ENCODE measurements at regions not wholly inside any gene's neighbourhood (a gene's known extent, or its start where the extent isn't known, plus 50 kb on each side); places are given as distances from the start of the nearest gene placed in this dataset.

GRCh38 chr3:19825193-19825592 lies 108.8 kb downstream of the EFHB start:
- Mint-ChIP-seq H3K9me3 (ENCODE audit: unreplicated experiment) (peaks cover 2% of the 10 kb centered on the region), H3K4me3 (ENCODE audit: unreplicated experiment) (no peak overlapping the region)

GRCh38 chr3:19822805-19823204 lies 111.2 kb downstream of the EFHB start:
- H3K27ac ChIP-seq (ENCODE audit: low read depth, low read length), result no peak overlapping the region
- no peaks in the 10 kb centered on the region for H3K27me3 ChIP-seq (ENCODE audit: insufficient read depth, low read length)
- FAIRE-seq, result no peak
- no peak for DNase-seq (ENCODE audit: low read depth)
- H3K4me3 ChIP-seq (ENCODE audit: insufficient read depth, low read depth, low read length), result no peak overlapping the region
- no peaks in the 10 kb centered on the region for H3K4me1 ChIP-seq (ENCODE audit: insufficient read depth, low read length)
- H3K79me2 ChIP-seq (ENCODE audit: insufficient read depth, low read length), result no peaks in the 10 kb centered on the region
- no peaks in the 10 kb centered on the region for H4K20me1 ChIP-seq (ENCODE audit: insufficient read depth, low read length)
- no peaks in the 10 kb centered on the region for H3K27me3 Mint-ChIP-seq (ENCODE audit: low read depth, unreplicated experiment)
- no peak overlapping the region for H3K4me2 ChIP-seq (ENCODE audit: low read length)
- H3K27ac Mint-ChIP-seq (ENCODE audit: unreplicated experiment), result no peak overlapping the region
- no peak overlapping the region for H2AFZ ChIP-seq (ENCODE audit: low read depth, low read length)
- TF ChIP-seq CTCF (IDR thresholded peaks at IDR 0.05; ENCODE audit: insufficient read depth, low read depth, low read length), result no peak
- no peak for TF ChIP-seq EZH2 (IDR thresholded peaks at IDR 0.05; ENCODE audit: insufficient read depth, low read length)
- H3K9ac ChIP-seq (ENCODE audit: low read length), result no peak overlapping the region
- no peaks in the 10 kb centered on the region for H3K36me3 ChIP-seq (ENCODE audit: insufficient read depth, low read length)
- H3K4me1 Mint-ChIP-seq (ENCODE audit: low read depth, unreplicated experiment), result no peaks in the 10 kb centered on the region
- peaks cover 2% of the 10 kb centered on the region for H3K9me3 Mint-ChIP-seq (ENCODE audit: unreplicated experiment)
- peaks cover 5% of the 10 kb centered on the region for H3K9me3 ChIP-seq (ENCODE audit: insufficient read depth, low read depth, low read length)
- no peaks in the 10 kb centered on the region for H3K36me3 Mint-ChIP-seq (ENCODE audit: low read depth, unreplicated experiment)
- H3K4me3 Mint-ChIP-seq (ENCODE audit: unreplicated experiment), result no peak overlapping the region

More at GRCh38 chr3:19825193-19825592, 108.8 kb downstream of the EFHB start:
- no peaks in the 10 kb centered on the region for H3K27me3 ChIP-seq (ENCODE audit: insufficient read depth, low read length)
- H4K20me1 ChIP-seq (ENCODE audit: insufficient read depth, low read length), result no peaks in the 10 kb centered on the region
- H3K9me3 ChIP-seq (ENCODE audit: insufficient read depth, low read depth, low read length), result peaks cover 5% of the 10 kb centered on the region
- Mint-ChIP-seq H3K27ac (ENCODE audit: unreplicated experiment) (no peak overlapping the region), H3K36me3 (ENCODE audit: low read depth, unreplicated experiment) (no peaks in the 10 kb centered on the region), H3K4me1 (ENCODE audit: low read depth, unreplicated experiment) (no peaks in the 10 kb centered on the region), H3K27me3 (ENCODE audit: low read depth, unreplicated experiment) (no peaks in the 10 kb centered on the region)
- DNase-seq (ENCODE audit: low read depth) (no peak), FAIRE-seq (no peak)
- no peak overlapping the region for H2AFZ ChIP-seq (ENCODE audit: low read depth, low read length)
- TF ChIP-seq EZH2 (IDR thresholded peaks at IDR 0.05; ENCODE audit: insufficient read depth, low read length) (no peak), CTCF (IDR thresholded peaks at IDR 0.05; ENCODE audit: insufficient read depth, low read depth, low read length) (no peak)
- no peaks in the 10 kb centered on the region for H3K36me3 ChIP-seq (ENCODE audit: insufficient read depth, low read length)
- H3K4me2 ChIP-seq (ENCODE audit: low read length), result no peak overlapping the region
- no peaks in the 10 kb centered on the region for H3K79me2 ChIP-seq (ENCODE audit: insufficient read depth, low read length)
- H3K4me3 ChIP-seq (ENCODE audit: insufficient read depth, low read depth, low read length), result no peak overlapping the region
- no peak overlapping the region for H3K27ac ChIP-seq (ENCODE audit: low read depth, low read length)
- H3K4me1 ChIP-seq (ENCODE audit: insufficient read depth, low read length), result no peaks in the 10 kb centered on the region
- H3K9ac ChIP-seq (ENCODE audit: low read length), result no peak overlapping the region

GRCh38 chr3:19816631-19817030 lies 117.4 kb downstream of the EFHB start:
- Histone ChIP-seq H3K27ac (ENCODE audit: low read depth, low read length) (no peak overlapping the region), H3K36me3 (ENCODE audit: insufficient read depth, low read length) (no peaks in the 10 kb centered on the region), H4K20me1 (ENCODE audit: insufficient read depth, low read length) (no peaks in the 10 kb centered on the region), H3K79me2 (ENCODE audit: insufficient read depth, low read length) (no peaks in the 10 kb centered on the region), H3K9ac (ENCODE audit: low read length) (no peak overlapping the region), H3K9me3 (ENCODE audit: insufficient read depth, low read depth, low read length) (no peaks in the 10 kb centered on the region), H3K4me3 (ENCODE audit: insufficient read depth, low read depth, low read length) (no peak overlapping the region), H3K27me3 (ENCODE audit: insufficient read depth, low read length) (no peaks in the 10 kb centered on the region), H3K4me1 (ENCODE audit: insufficient read depth, low read length) (no peaks in the 10 kb centered on the region), H3K4me2 (ENCODE audit: low read length) (no peak overlapping the region), H2AFZ (ENCODE audit: low read depth, low read length) (no peak overlapping the region)
- no peak for TF ChIP-seq CTCF (IDR thresholded peaks at IDR 0.05; ENCODE audit: insufficient read depth, low read depth, low read length)
- no peak for TF ChIP-seq EZH2 (IDR thresholded peaks at IDR 0.05; ENCODE audit: insufficient read depth, low read length)
- H3K4me3 Mint-ChIP-seq (ENCODE audit: unreplicated experiment), result no peak overlapping the region
- H3K27me3 Mint-ChIP-seq (ENCODE audit: low read depth, unreplicated experiment), result no peaks in the 10 kb centered on the region
- no peak for FAIRE-seq
- peaks cover 2% of the 10 kb centered on the region for H3K9me3 Mint-ChIP-seq (ENCODE audit: unreplicated experiment)
- no peaks in the 10 kb centered on the region for H3K36me3 Mint-ChIP-seq (ENCODE audit: low read depth, unreplicated experiment)
- H3K27ac Mint-ChIP-seq (ENCODE audit: unreplicated experiment), result no peak overlapping the region
- no peaks in the 10 kb centered on the region for H3K4me1 Mint-ChIP-seq (ENCODE audit: low read depth, unreplicated experiment)
- DNase-seq (ENCODE audit: low read depth), result no peak
